ENCODE measurements at regions not wholly inside any gene's neighbourhood (a gene's known extent, or its start where the extent isn't known, plus 50 kb on each side); places are given as distances from the start of the nearest gene placed in this dataset.
A peak's percentile ranks its signal among the peaks of the same experiment; 100 is the strongest.
"Not testable (repeated sequence)": the region's sequence is repeated elsewhere in the genome, so short reads cannot be mapped to it uniquely, and the experiment has no call there.

DNA sequence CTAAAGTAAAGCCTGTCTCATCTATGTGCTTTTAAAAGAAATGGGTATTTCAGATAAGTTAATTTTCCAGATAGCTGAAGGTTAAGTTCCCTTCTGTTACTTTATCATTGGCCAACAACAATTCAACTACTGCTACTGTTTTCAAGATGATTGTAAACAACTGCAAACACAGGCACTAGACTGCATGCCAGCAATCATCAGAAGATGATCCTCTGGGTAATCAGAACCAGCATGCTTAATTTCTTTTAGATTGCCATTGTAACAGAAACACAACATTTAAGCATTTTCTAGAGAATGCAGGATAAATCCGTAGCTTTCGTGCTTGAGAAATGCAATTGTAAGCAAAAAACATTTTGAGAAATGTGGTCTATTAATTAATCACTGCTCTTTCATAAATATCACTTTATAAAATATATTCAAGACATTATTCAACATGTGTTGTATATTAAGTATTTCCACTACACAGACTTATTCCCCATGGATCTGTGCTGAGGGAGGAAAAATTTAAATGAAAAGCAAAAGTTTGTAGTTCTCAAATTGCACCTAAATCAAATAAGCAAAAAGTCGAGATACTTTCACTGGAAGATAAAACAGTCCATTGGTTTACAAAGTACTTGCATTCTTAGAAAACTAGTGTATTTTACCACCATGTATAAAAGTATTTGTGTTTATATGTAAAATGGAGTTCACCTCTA lies 133.7 kb downstream of the ATL2 start:
- DNase-seq, result no peak

DNA sequence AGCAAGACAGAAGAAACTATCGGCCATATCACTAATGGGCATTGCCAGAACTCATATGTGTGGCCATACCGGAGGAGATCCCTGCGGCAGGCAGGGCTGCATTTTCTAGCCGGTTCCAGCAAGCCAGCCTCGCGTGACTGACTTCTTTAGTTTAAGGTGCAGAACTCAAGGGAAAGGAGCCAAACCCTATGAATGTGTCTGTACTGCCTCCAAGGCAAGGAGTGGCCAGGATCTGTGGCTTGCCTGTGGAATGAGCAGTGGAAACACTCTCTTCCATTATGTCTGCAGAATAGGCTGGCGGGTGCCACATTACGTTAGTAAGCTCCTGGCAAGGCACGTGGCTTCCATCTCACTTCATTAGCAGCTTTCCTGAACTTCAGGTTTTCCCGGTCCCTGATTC lies 137.6 kb downstream of the ATL2 start:
- DNase-seq, result no peak

DNA sequence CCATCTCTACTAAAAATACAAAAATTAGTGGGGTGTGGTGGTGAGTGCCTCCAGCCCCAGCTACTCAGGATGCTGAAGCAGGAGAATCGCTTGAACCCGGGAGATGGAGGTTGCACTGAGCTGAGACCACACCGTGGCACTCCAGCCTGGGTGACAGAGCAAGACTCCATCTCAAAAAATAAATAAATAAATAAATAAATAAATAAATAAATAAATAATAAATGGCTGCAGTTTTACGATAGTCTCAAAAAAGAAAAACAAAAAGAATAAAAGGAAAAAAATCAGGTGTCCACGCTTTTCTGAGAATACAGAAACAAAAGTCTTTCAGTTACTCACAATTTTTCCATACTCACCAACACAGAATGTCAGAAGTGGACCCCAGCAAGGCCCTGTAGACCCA lies 138.4 kb downstream of the ATL2 start:
- not testable (repeated sequence) for DNase-seq

DNA sequence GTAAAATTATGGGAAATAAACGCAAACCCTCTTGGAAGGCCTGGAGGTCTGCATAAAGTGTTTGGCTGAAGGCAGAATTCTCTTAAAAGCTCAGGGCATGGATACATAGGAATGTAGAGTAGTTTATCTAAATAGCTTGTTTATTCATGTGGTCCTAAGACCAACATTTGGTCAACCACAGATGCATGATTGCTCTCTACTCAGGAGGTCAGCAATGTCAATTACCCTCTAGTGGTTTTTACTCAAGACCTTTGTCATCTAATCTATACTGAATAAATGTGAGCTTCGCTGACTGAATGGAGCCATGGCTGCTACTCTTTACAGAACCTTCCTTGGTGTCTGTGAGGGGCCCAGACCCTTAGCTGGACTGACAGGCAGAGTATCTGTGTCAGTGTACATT lies 139.8 kb downstream of the ATL2 start:
- DNase-seq, result no peak

DNA sequence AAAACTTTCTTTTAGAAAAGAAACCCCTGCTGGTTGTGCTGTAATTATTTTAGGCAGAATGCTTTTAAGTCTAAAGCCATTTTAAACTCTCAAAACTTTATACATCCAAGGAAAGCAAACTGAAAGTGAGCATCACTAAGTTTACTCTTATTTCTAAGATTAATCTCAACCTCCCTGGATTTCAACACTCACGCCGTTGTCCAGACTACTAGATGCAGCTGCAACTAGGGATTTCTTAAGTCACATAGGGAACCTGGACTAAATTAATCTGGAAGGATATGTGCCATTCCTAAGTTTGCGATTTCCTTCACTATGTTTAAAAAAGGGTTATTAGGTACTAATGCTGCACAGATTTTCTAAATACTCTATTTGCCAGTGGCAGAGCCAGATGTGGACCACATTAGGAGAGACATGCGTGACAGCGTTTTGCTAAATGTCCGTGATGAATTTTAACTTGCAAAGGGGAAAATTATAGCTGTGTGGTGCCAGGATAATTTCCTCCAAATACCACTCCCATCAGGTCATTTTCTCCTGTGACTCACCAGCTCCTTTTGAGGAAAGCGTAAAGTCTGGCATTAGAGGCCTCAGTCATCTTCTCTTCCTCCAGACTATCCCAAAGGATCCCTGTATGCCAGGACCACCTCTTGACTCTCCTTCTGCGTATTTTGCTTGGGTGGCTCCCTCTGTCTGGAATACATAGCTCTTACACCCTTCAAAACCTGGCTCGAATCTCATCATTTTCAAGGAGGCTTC lies 143.7 kb downstream of the ATL2 start:
- DNase-seq, result peak; percentile 64

DNA sequence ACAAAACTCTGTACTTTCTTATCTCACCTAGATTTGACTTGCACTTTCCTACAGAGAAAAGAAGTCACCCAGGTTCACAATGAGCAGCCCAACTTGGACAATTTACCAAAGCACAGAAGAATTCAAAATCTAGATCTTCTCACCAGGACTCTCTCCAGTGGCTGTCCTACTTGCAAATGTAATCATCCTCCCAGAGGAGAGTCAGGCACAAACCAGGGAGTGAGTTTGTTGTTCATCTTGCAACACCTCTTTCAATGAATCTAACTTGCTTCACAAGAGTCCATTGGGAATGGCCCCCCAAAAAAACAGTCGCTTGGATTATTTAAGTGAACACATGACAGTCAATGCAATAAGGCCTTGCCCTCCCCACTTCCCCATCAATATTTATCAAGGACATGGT lies 144.6 kb downstream of the ATL2 start:
- no peak for DNase-seq

DNA sequence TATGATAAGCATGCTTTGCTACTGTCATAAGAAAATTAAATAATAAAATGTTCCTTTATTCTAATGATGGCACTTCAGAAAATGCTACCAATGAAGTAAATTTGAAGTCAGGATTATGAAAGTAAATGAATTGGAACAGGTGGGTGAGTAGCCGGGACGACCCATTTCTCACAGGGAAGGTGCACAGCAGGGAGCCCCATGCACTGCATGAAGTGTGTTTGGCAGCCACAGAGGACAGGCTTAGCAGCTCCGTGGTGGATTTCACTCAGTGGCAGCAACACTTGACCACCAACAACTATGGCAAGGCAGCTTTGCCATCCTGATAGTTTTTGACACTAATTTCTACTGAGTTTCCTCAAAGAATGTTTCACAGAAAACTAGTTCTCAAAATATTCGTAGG lies 146.3 kb downstream of the ATL2 start:
- DNase-seq, result no peak

DNA sequence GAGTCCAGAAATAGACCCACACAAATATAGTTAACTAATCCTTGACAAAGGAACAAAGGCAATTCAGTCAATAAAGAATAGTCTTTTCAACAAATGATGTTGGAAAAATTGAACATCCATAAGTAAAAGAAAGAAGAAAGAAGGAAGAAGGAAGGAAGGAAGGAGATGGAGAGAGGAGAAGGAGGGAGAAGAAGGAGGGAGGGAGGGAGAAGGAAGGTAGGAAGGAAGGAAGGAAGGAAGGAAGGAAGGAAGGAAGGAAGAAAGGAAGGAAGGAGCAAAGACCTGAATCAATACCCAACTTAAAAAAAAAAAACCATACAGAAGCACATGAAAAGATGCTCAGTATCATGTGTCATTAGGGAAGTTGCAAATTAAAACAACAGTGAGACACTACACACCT lies 148.3 kb downstream of the ATL2 start:
- no peak for DNase-seq

DNA sequence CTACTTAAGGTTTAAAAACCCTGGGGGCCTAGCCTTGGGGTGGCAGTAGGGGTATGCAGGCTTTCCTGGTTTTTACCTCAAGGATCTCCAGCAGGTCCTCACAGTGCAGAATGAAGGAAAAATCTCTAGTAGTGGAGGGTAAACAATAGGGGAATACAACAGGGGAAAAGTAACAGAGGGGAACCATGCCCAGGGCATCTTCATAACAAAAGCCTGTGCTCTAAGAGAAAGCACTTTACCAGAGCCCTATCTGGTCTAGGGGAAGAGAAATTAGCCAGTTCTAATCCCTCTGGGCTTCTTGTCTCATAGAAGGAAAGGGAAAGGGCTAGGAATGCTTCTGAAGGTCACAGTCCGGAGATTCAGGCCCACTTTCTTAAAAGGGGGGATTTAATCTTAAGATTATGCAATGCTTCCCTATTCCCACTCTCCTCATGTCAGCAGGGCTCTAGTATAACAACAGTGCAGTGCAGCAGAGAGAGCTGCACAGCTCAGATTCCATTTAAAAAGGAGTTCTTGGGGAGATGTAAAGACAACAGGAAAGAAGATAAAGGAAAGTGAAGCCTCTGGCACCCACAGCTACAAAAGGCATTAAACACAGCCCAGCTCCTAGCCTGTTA lies 149.0 kb upstream of the CYP1B1 start:
- no peak for DNase-seq

DNA sequence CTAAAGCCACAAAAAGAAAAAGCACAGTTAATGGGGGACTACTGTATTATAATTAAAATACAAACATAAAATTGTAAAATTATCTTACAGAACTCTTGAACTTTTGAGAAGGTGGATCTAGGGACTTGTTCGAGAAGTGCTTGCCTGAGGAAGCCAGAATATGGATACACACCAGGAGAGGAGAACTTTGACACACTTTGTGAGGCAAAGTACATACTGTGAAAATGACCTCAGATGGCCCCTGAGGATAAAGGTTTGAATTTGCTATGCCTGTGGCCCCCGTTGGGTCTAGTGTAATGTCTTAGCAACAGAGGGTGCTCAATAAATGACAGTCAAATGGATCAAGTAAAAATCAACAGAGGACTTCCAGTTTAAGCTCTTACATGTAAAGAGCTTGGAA lies 148.2 kb upstream of the CYP1B1 start:
- no peak for DNase-seq

DNA sequence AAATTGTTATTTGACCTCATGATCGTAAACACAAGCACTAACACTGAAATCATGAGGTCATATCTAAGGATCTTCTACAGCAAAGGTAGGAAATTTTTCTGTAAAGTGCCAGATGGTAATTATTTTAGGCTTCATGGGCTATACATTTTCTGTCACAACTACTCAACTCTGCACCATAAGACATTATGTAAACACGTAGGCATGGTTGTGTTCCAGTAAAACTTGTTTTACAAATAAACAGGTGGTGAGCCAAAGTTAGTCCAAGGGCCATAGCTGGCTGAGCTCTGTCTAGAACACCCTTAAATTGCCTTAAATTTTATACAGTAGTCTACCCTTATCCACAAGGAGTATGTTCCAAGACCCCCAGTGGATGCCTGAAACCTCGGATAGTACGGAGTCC lies 147.3 kb upstream of the CYP1B1 start:
- no peak for DNase-seq

DNA sequence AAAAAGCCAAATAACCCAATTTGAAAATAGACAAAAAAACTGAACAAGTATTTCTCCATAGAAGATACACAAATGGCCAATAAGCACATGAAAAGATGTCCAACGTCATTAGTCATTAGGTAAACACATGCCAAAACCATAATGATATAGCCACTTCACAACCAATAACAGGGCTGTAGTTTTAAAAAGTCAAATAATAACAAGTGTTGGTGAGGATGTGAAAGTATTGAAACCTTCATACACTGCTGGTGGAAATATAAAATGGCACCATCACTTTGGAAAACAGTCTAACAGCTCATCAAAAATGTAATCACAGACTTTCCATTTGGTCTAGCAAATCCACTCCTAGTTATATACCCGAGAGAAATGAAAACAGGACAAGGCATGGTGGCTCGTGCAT lies 144.2 kb upstream of the CYP1B1 start:
- no peak for DNase-seq

DNA sequence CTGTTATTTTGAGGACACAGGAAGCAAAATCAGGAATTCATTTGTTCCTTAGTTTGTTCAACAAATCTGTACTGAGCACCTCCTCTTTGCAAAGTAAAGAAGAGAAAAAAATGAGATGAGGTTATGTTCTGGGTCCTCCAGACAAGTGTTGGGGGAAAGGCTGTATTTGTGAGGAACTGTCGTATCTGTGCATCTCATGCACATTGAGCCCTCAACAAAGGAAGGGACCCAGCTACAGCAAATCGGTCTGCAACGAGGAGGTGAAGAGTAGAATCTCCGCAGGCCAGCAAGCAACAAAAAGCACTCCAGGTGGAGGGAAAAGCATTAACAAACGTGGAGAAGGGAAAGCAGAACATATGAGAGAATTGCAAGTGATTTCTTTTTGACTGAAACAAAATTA lies 143.0 kb upstream of the CYP1B1 start:
- no peak for DNase-seq

DNA sequence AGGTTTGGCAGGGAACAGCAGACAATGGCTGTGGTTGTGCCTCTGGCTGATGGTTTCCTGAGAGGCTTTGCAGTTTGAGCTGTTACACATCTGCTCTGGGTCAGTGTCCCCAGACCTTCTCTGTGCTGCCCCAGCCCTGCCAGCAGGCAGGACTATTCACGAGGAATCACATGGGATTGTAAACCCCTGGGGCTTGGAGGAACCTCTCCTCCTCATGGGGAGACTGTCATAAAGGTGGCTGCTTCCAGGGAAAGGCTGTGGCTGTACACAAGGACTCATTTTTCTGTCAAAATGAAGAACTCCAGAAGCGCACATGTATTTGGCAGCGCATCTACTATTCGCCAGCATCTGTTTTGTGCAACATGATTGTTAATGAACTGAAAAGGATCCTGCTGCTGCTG lies 142.6 kb upstream of the CYP1B1 start:
- DNase-seq, result no peak

DNA sequence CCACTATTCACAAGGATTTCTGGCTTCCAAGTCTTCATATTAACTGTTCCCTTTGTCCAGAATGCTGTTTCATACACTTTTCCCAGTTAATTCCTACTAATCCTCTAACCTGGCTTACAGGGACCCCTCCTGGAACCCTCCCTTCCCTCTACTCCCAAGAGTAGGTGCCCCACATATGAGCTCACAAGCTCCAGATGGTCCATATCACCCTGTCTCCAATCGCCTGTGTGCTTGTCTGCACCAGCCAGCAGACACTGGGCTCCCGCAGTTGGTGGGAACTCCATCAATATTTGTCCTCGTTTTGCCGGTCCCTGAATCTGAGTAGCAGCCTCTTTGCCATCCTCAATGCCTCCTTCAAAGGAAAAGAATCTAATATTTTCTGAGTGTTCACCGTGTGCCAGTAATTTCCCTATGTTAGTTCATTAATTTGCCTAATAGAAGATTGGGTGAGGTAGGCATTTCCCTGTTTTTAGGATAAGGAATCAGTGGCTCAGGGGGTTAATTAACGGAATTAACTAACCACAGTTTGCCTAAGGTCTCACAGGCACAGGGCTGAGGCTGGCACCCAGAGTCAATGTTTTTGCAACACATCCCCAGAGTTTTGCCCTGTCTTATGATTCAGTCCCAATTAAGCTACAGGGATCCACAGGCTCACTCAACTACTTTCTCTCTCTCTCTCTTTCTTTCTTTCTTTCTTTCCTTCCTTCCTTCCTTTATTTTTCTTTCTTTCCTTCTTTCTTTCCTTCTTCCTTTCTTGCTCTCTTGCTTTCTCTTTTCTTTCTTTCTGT lies 141.6 kb upstream of the CYP1B1 start:
- no peak for DNase-seq

DNA sequence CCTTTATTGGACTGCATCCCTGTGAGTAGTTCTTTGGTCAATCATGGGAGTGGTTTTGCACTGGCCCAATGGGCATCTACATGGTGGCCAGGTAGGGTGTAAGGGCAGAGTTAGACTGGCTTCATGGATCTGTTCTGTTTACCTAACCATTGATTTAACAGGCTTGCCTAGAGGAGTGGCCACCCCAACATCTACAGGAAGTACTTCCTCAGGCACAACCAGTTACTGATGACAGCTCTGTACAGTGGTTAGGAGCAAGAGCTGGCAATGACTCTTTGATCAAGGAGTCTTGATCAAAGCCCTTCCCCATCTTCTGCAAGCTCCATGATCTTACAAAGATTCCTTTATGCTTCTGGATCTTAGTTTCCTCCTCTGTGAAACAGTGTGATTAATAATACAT lies 140.9 kb upstream of the CYP1B1 start:
- DNase-seq, result no peak

DNA sequence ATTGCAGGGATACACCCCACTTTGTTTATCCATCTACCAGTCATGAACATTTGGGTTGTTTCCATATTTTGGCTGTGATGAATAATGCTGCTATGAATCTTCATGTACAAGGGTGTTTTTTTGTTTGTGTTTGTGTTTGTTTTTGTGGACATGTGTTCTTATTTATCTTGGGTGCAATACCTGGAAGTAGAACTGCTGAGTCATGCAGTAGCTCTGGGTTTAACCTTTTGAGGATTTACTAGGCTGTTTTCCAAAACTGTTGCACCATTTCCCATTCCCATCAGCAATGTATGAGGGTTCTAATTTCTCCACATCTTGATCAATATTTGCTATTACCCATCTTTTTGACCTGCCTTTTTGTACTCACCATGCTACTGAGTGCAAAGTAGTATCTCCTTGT lies 140.0 kb upstream of the CYP1B1 start:
- DNase-seq, result no peak

DNA sequence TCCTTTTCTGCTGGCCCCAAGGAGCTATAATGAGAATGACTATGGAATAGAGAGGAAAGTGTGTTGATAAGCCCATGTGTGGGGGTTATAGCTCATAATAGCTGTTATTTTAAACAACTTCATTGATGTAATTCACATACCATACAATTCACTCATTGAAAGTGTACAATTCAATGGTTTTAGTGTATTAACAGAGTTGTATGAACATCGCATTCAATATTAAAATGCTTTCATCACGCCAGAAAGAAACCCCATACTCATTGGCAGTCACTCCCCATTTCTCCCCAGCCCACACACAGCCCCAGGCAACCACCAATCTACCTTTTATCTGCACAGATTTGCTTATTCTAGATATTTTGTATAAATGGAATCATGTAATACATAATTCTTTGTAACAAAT lies 139.6 kb upstream of the CYP1B1 start:
- no peak for DNase-seq

DNA sequence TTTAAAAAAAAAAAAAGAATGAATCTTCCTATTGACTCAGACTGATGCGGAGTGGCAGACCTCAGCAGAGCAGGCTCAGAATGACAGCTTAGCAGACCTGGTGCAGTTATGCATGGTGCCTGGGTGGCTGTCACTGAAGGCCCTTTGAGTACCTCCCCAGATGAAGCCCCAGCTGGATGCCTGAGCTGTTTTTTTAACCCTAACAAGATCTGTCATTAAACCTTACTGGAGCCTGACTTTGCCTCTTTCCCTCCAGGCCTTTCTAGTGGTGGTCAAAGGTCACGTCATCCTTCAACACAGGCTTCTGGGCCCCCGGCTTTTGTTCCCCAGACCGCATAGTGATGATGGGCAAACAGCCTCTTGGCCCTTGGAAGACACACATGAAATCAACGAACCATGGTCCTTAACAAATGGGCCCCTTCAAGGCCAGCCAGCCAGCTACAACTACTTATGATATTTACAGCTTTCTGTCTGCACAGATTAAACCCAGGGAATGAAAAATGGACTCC lies 138.3 kb upstream of the CYP1B1 start:
- no peak for DNase-seq

DNA sequence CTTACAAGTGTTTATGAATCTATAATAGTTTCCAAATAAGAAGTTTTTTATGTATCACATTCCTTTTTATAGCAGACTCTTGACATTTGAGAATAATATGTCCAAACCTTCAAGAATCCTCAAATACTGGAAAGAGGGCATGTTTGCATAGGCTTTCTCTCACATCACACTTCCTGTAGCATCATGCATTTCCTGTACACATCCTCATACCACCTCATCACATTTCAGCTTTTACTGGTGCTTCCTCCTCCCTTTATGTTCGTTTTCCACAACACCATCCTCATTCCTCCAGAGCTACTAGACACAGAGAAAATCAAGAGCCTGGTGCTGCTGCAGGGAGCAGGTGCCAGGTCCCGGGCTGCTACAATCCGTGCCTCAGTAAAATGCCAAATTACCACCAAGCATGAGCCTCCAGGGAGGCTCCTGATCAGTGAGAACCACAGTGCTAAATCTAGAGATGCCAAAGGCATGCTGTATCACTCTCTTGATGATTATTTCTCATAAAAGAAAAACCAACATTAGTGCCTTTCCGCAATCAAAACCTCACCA lies 137.7 kb upstream of the CYP1B1 start:
- no peak for DNase-seq

DNA sequence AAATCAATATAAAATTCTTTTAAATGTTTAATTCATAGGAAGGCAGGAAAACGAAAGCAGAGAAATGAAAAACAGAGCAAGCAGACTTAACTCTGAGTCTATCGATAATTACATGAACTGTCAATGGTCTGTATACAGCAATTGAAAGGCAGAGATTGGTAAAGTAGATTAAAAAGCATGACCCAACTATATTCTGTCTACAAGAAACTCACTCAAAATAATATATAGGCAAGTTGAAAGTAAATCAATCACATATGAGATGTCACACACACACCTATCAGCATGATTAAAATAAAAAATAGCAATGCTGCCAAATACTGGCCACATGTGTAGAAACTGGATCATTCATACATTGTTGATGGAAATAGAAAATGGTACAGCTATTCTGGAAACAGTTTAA lies 136.4 kb upstream of the CYP1B1 start:
- DNase-seq, result no peak

DNA sequence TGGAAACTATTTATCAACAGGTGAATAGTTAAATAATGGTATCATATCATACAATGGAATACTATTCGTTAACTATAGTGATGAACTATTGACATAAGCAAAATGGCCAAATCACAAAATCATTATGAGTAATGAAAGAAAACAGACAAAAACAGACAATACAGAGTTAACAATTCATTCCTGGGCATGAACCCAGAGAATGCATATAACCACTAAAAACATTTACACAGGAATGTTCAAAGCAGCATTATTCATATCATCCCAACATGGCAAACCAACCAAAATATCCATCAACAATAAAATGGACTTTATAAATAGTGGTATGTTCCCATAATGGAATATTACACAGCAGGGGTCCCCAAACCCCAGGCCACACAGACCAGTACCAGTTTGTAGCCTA lies 131.2 kb upstream of the CYP1B1 start:
- DNase-seq, result no peak

DNA sequence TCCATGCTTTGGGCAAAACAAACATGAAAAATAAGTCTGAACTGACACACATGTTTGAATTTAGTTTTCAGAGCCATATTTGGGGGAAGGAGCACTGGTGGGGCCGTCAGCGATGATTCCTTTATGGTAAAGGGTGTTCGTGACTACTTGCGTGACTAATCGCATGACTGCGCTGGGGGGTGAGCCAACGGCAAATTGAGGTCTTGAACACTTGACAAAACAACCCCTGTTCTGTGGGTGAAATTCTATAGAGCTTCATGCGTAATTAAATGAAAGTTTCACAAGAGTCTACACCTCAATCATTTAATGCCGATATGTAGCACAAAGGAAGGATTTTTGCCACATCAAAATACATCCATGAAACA lies 127.5 kb upstream of the CYP1B1 start:
- DNase-seq, result no peak

All from amniotic stem cell (primary cell).